Activated B cell treated with CpG ODN at 0.5 μM for 24 hours (primary cell): ENCODE measurements at regions not wholly inside any gene's neighbourhood (a gene's known extent, or its start where the extent isn't known, plus 50 kb on each side); places are given as distances from the start of the nearest gene placed in this dataset.

ENCODE experiments used
- ATAC-seq: fragments of 200-7000 bp; cut with Tn5 transposase; one replicate; pipeline ENCODE4 v1.10.0; 2021; ENCODE audit warnings: low read depth, mild to moderate bottlenecking, moderate library complexity
- CTCF ChIA-PET: fragments of 350-600 bp; sonication (Branson Sonifier 250); formaldehyde crosslinking; loops from one replicate; lab custom pipeline; 2021; ENCODE audit warnings: antibody characterized with exemption; lab: Charles Lee
- POLR2A ChIA-PET: fragments of 350-600 bp; sonication (Branson Sonifier 250); formaldehyde crosslinking; loops from one replicate; lab custom pipeline; 2021; ENCODE audit warnings: antibody characterized with exemption; lab: Charles Lee
- DNase-seq: peaks from one replicate; pipeline ENCODE4 v3.0.0; 2022
- H3K27ac Mint-ChIP-seq: one replicate; pipeline ENCODE4 v1.8.0; 2020; ENCODE audit warnings: mixed read lengths
- H3K27me3 Mint-ChIP-seq: one replicate; pipeline ENCODE4 v1.8.0; 2021; ENCODE audit warnings: mixed read lengths
- H3K36me3 Mint-ChIP-seq: one replicate; pipeline ENCODE4 v1.8.0; 2021; ENCODE audit warnings: low read depth, mixed read lengths
- H3K4me1 Mint-ChIP-seq: one replicate; pipeline ENCODE4 v1.8.0; 2021; ENCODE audit warnings: mixed read lengths
- H3K4me3 Mint-ChIP-seq: one replicate; pipeline ENCODE4 v1.8.0; 2020; ENCODE audit warnings: mild to moderate bottlenecking, mixed read lengths
- H3K9me3 Mint-ChIP-seq: one replicate; pipeline ENCODE4 v1.8.0; 2020; ENCODE audit warnings: mixed read lengths
- CTCF ChIP-seq: fragments of 200-600 bp; IDR thresholded peaks from one replicate; pipeline ENCODE4 v1.8.0; 2022; ENCODE audit warnings: antibody characterized with exemption, mild to moderate bottlenecking
- intact Hi-C: fragments of 100-400 bp; cut with micrococcal nuclease; formaldehyde crosslinking; loops from one replicate; pipeline ENCODE4 v1.15.1; 2024

- no peak for TF ChIP-seq CTCF
- Mint-ChIP-seq H3K9me3 (no peaks in the 10 kb centered on the region), H3K4me1 (no peaks in the 10 kb centered on the region), H3K4me3 (no peak overlapping the region), H3K27me3 (no peaks in the 10 kb centered on the region), H3K36me3 (no peaks in the 10 kb centered on the region), H3K27ac (no peak overlapping the region)
- ChIA-PET CTCF (no interaction called here), POLR2A (no interaction called here)
- DNase-seq = no peak
- intact Hi-C loops = no loop called here
- ATAC-seq = no peak
Measured at GRCh38 chr5:155912291-155912690, 414.7 kb upstream of the SGCD start.

- Mint-ChIP-seq H3K36me3 (no peaks in the 10 kb centered on the region), H3K27ac (no peak overlapping the region), H3K4me1 (no peaks in the 10 kb centered on the region), H3K9me3 (no peaks in the 10 kb centered on the region), H3K27me3 (no peaks in the 10 kb centered on the region), H3K4me3 (no peak overlapping the region)
- no peak for DNase-seq
- TF ChIP-seq CTCF = no peak
- CTCF ChIA-PET = no interaction called here
- ATAC-seq = no peak
- POLR2A ChIA-PET = no interaction called here
- intact Hi-C loops = no loop called here
Measured at GRCh38 chr5:155914766-155915165, 412.2 kb upstream of the SGCD start.

DNA sequence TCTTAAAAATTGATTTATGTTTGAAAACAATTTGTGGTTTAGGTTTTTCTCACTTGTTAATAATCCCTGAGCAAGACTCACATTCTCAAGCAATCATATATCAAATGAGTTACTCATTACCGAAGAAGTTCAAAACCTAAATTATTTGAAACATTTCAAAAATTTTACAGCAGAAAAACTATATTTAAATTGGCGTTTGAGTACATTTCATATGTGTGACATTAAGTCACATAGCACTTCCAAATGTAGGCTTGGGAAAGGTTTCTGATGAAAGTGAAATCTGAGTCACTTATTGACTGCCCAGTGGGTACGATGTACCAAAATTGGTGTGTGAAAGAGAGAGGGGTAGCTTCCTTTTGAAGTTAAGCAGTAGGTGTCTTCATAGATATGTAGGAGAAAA is 411.4 kb upstream of the SGCD start:
- H3K27me3 Mint-ChIP-seq = no peaks in the 10 kb centered on the region
- POLR2A ChIA-PET = no interaction called here
- no peak overlapping the region for H3K4me3 Mint-ChIP-seq
- no peaks in the 10 kb centered on the region for H3K36me3 Mint-ChIP-seq
- DNase-seq (no peak), ATAC-seq (no peak)
- no peak overlapping the region for H3K27ac Mint-ChIP-seq
- CTCF ChIA-PET = no interaction called here
- no peak for TF ChIP-seq CTCF
- H3K9me3 Mint-ChIP-seq = no peaks in the 10 kb centered on the region
- no peaks in the 10 kb centered on the region for H3K4me1 Mint-ChIP-seq
- intact Hi-C loops = no loop called here

- intact Hi-C loops = no loop called here
- no peaks in the 10 kb centered on the region for H3K36me3 Mint-ChIP-seq
- no peaks in the 10 kb centered on the region for H3K9me3 Mint-ChIP-seq
Measured at GRCh38 chr5:155919126-155919525, 407.8 kb upstream of the SGCD start.

DNA sequence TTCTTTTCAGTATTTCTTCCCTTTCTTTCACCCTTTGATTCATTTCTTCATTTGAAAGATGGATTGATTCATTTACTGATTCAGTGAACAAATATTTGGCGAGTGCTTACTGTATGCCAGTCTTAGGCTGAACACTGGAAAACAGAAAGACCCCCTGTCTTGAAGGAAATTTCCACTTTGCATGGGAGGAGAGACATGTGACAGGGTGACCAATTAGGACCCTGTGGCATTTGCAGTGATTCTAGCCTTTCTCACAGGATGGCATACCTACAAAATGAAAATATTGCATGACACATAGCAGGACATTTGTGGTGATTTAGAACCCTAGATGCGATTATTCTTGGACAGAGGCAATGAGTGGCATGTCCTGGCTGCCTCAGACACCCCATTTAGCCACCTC is 407.2 kb upstream of the SGCD start:
- TF ChIP-seq CTCF = no peak
- no peak for DNase-seq
- no peaks in the 10 kb centered on the region for H3K4me1 Mint-ChIP-seq
- no peaks in the 10 kb centered on the region for H3K36me3 Mint-ChIP-seq
- no peak for ATAC-seq
- no peaks in the 10 kb centered on the region for H3K27me3 Mint-ChIP-seq
- intact Hi-C loops = no loop called here
- CTCF ChIA-PET = no interaction called here
- no peak overlapping the region for H3K4me3 Mint-ChIP-seq
- no peak overlapping the region for H3K27ac Mint-ChIP-seq
- POLR2A ChIA-PET = no interaction called here
- H3K9me3 Mint-ChIP-seq = no peaks in the 10 kb centered on the region

More at GRCh38 chr5:155919126-155919525, 407.8 kb upstream of the SGCD start:
- ChIA-PET CTCF (no interaction called here), POLR2A (no interaction called here)
- no peak for TF ChIP-seq CTCF
- no peak for DNase-seq
- H3K4me1 Mint-ChIP-seq = no peaks in the 10 kb centered on the region
- ATAC-seq = no peak
- no peaks in the 10 kb centered on the region for H3K27me3 Mint-ChIP-seq
- no peak overlapping the region for H3K4me3 Mint-ChIP-seq
- no peak overlapping the region for H3K27ac Mint-ChIP-seq
